ENCODE measurements at regions not wholly inside any gene's neighbourhood (a gene's known extent, or its start where the extent isn't known, plus 50 kb on each side); places are given as distances from the start of the nearest gene placed in this dataset.

DNA sequence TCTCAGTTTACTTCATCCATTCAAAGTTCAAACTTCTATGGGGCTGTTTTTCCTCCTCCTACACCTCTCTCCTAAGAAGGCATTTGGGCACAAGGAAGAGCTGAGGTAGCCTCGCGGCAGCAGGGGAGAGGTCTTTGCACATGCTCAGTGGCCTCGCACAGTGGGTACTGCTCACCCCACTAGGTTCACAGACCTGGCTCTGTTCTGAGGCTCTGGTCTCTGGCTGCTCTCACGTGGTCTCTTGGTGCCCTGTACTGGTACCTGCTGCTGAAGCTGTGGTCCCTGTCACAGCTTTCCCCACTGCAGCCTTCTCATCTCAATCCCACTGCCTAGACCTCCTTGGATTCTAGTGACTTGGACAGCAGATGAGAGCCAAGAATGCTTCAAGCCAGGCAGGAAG, 134.7 kb upstream of the CRY1 start:
- Histone ChIP-seq H3K27ac (replicated peaks) (no peak overlapping the region), H3K27me3 (ENCODE audit: insufficient read depth, poor library complexity, severe bottlenecking) (peaks cover 6% of the 10 kb centered on the region), H3K4me3 (replicated peaks; ENCODE audit: insufficient read depth, low read length) (no peak overlapping the region)
- TF ChIP-seq, protein P1, sequence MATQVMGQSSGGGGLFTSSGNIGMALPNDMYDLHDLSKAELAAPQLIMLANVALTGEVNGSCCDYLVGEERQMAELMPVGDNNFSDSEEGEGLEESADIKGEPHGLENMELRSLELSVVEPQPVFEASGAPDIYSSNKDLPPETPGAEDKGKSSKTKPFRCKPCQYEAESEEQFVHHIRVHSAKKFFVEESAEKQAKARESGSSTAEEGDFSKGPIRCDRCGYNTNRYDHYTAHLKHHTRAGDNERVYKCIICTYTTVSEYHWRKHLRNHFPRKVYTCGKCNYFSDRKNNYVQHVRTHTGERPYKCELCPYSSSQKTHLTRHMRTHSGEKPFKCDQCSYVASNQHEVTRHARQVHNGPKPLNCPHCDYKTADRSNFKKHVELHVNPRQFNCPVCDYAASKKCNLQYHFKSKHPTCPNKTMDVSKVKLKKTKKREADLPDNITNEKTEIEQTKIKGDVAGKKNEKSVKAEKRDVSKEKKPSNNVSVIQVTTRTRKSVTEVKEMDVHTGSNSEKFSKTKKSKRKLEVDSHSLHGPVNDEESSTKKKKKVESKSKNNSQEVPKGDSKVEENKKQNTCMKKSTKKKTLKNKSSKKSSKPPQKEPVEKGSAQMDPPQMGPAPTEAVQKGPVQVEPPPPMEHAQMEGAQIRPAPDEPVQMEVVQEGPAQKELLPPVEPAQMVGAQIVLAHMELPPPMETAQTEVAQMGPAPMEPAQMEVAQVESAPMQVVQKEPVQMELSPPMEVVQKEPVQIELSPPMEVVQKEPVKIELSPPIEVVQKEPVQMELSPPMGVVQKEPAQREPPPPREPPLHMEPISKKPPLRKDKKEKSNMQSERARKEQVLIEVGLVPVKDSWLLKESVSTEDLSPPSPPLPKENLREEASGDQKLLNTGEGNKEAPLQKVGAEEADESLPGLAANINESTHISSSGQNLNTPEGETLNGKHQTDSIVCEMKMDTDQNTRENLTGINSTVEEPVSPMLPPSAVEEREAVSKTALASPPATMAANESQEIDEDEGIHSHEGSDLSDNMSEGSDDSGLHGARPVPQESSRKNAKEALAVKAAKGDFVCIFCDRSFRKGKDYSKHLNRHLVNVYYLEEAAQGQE (IDR thresholded peaks at IDR 0.05; ENCODE audit: insufficient replicate concordance, low read depth) = no peak
- TF ChIP-seq SPI1 (IDR thresholded peaks at IDR 0.05; ENCODE audit: borderline replicate concordance, low read depth) (no peak), POLR2AphosphoS5 (IDR thresholded peaks at IDR 0.05; ENCODE audit: low read depth) (no peak), GABPA (IDR thresholded peaks at IDR 0.05; ENCODE audit: low read depth) (no peak)
- TF ChIP-seq, protein P2, sequence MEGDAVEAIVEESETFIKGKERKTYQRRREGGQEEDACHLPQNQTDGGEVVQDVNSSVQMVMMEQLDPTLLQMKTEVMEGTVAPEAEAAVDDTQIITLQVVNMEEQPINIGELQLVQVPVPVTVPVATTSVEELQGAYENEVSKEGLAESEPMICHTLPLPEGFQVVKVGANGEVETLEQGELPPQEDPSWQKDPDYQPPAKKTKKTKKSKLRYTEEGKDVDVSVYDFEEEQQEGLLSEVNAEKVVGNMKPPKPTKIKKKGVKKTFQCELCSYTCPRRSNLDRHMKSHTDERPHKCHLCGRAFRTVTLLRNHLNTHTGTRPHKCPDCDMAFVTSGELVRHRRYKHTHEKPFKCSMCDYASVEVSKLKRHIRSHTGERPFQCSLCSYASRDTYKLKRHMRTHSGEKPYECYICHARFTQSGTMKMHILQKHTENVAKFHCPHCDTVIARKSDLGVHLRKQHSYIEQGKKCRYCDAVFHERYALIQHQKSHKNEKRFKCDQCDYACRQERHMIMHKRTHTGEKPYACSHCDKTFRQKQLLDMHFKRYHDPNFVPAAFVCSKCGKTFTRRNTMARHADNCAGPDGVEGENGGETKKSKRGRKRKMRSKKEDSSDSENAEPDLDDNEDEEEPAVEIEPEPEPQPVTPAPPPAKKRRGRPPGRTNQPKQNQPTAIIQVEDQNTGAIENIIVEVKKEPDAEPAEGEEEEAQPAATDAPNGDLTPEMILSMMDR (IDR thresholded peaks at IDR 0.05; ENCODE audit: insufficient read depth, low read length) = no peak
- DNase-seq (ENCODE audit: low read depth in 1 of 2, low spot score in 1 of 2) = no peak

DNA sequence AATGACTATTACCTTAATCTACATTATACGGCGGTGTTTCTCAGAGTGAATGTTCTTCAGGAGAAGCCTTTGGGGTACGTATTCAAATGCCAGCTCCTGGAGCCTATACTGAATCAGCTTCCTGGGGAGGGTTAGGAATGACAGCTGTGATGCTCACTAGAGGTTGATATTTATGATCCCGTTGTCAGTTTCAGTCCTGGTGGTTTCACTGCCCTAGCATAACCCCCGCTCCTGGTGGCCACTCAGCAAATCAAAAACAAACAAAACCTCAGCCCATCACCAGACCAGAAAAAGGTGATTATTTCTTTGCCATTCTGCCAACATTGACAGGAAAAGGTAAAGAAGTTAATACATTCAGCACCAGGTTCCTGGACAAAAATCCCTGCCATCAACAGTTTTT, 136.5 kb upstream of the CRY1 start:
- Histone ChIP-seq H3K27ac (replicated peaks) (no peak overlapping the region), H3K4me3 (replicated peaks; ENCODE audit: insufficient read depth, low read length) (no peak overlapping the region), H3K27me3 (ENCODE audit: insufficient read depth, poor library complexity, severe bottlenecking) (peaks cover 6% of the 10 kb centered on the region)
- no peak for DNase-seq (ENCODE audit: low read depth in 1 of 2, low spot score in 1 of 2)
- TF ChIP-seq, protein P1 (IDR thresholded peaks at IDR 0.05; ENCODE audit: insufficient replicate concordance, low read depth) = no peak
- TF ChIP-seq SPI1 (IDR thresholded peaks at IDR 0.05; ENCODE audit: borderline replicate concordance, low read depth) (no peak), POLR2AphosphoS5 (IDR thresholded peaks at IDR 0.05; ENCODE audit: low read depth) (no peak), GABPA (IDR thresholded peaks at IDR 0.05; ENCODE audit: low read depth) (no peak)
- TF ChIP-seq, protein P2 (IDR thresholded peaks at IDR 0.05; ENCODE audit: insufficient read depth, low read length) = no peak

DNA sequence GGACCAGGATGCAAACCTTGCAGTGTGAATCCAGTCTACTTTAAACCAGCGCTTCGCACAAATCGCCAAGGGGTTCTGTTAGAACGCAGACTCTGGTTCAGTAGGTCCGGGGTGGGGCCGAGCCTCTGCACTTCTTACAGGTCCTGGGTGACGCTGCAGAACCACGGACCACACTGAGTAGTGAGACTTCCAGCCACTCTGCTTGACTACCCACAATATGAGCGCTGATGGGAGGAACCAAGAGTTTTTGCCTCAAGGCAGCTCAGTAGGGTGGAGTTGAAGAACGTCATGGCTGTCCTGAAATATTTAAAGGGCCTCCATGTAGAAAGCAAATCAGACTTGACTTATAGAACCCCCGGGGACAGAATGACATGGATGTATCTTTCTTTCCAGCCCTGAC, 138.0 kb upstream of the CRY1 start:
- peaks cover 8% of the 10 kb centered on the region for H3K27me3 ChIP-seq (ENCODE audit: insufficient read depth, poor library complexity, severe bottlenecking)
- no peak for DNase-seq (ENCODE audit: low read depth in 1 of 2, low spot score in 1 of 2)
- no peak overlapping the region for H3K27ac ChIP-seq (replicated peaks)
- H3K4me3 ChIP-seq (replicated peaks; ENCODE audit: insufficient read depth, low read length) = no peak overlapping the region
- TF ChIP-seq, protein P1 (IDR thresholded peaks at IDR 0.05; ENCODE audit: insufficient replicate concordance, low read depth) = no peak
- TF ChIP-seq SPI1 (IDR thresholded peaks at IDR 0.05; ENCODE audit: borderline replicate concordance, low read depth) (no peak), POLR2AphosphoS5 (IDR thresholded peaks at IDR 0.05; ENCODE audit: low read depth) (no peak), GABPA (IDR thresholded peaks at IDR 0.05; ENCODE audit: low read depth) (no peak)
- TF ChIP-seq, protein P2 (IDR thresholded peaks at IDR 0.05; ENCODE audit: insufficient read depth, low read length) = no peak

All from HL-60 (cell line).